ENCODE measurements at regions not wholly inside any gene's neighbourhood (a gene's known extent, or its start where the extent isn't known, plus 50 kb on each side); places are given as distances from the start of the nearest gene placed in this dataset.
A peak's percentile ranks its signal among the peaks of the same experiment; 100 is the strongest.

DNA sequence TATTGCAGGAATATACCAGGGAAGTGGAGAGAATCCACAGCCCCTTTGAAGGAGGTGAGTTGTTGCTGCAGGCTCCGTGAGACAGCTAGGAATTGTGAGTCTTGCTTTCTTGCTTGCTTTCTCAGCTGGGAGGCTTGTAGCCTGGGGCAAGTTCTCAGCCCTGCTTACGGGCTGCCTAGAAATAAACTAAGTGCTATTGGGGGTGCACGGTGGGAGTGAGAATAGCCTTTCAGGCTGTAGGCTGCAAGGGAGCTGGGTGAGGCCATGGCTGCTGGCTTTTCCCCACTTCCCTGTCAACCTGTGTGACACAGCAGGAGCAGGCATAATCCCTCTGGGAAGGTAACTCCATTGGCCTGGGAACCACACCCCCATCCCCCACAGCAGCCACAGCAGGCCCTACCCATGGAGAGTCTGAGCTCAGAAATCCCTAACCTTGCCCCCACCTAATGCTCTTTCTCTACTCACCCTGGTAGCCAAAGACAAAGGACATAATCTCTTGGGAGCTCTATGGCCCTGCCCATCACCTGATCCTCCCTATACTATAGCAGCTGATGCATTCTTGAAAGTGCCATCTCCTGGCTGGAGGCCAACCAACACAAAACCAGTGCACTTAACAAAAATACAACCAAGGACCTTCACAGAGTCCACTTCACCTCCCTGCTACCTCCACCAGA, 113.0 kb downstream of the MMRN1 start:
- in situ Hi-C loops (cut with MboI; ENCODE audit: low pct_unique_long_range_greater_than_20kb, low sequenced_read_pairs), result no loop called here
- DNase-seq, result no peak

GRCh38 chr4:90012918-90013317, 114.3 kb upstream of the CCSER1 start:
- in situ Hi-C loops (cut with MboI; ENCODE audit: low pct_unique_long_range_greater_than_20kb, low sequenced_read_pairs), result no loop called here
- DNase-seq, result no peak

GRCh38 chr4:90024519-90024918, 102.7 kb upstream of the CCSER1 start:
- in situ Hi-C loops (cut with MboI; ENCODE audit: low pct_unique_long_range_greater_than_20kb, low sequenced_read_pairs), result no loop called here
- DNase-seq, result no peak

- DNase-seq, result no peak
- in situ Hi-C loops (cut with MboI; ENCODE audit: low pct_unique_long_range_greater_than_20kb, low sequenced_read_pairs), result no loop called here
Measured at GRCh38 chr4:90025248-90025647, 101.9 kb upstream of the CCSER1 start.

DNA sequence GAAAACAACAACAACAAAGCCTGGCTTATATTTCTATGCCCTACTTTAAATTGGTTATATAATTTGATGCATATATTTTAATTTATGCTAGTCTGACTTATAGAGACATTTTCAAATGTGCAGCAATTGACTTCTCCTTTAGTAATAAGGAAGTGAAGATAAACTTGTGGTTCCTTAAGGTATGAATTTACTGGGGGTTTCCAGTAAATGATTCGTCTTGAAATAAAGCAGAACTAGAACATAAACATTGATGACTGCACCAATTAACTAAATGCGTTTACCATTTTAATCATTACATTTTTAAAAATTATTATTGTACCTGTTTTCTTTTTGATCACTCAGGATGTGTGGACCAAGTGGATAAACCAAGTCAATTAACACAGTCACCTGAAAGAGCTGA, 99.6 kb upstream of the CCSER1 start:
- in situ Hi-C loops (cut with MboI; ENCODE audit: low pct_unique_long_range_greater_than_20kb, low sequenced_read_pairs), result no loop called here
- peak; percentile 7 for DNase-seq

- in situ Hi-C loops (cut with MboI; ENCODE audit: low pct_unique_long_range_greater_than_20kb, low sequenced_read_pairs), result no loop called here
- DNase-seq, result no peak
Measured at GRCh38 chr4:90028460-90028859, 98.7 kb upstream of the CCSER1 start.

DNA sequence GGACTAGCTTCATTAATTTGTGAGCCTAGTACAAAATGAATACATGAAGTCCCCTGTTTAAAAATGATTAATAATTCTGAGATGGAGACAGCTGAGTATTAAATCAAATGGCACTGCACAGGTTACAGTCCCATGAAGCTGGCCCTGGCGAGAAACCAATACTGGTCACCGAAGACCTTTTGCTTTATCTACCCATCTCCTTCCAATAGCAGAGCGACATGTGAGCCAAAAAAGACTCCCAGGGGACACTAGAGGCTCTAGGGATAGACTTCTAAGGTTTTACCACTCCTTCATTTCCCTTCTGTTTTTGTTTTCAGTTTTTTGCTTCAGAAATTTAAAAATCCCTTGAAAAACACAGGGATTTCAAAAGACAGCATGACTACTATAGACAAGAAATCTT, 97.0 kb upstream of the CCSER1 start:
- DNase-seq, result no peak
- in situ Hi-C loops (cut with MboI; ENCODE audit: low pct_unique_long_range_greater_than_20kb, low sequenced_read_pairs), result no loop called here

GRCh38 chr4:90030953-90031352, 96.2 kb upstream of the CCSER1 start:
- in situ Hi-C loops (cut with MboI; ENCODE audit: low pct_unique_long_range_greater_than_20kb, low sequenced_read_pairs), result no loop called here
- DNase-seq, result no peak

GRCh38 chr4:90039122-90039521, 88.1 kb upstream of the CCSER1 start:
- in situ Hi-C loops (cut with MboI; ENCODE audit: low pct_unique_long_range_greater_than_20kb, low sequenced_read_pairs), result no loop called here
- no peak for DNase-seq

GRCh38 chr4:90051999-90052398, 75.2 kb upstream of the CCSER1 start:
- no peak for DNase-seq
- in situ Hi-C loops (cut with MboI; ENCODE audit: low pct_unique_long_range_greater_than_20kb, low sequenced_read_pairs), result no loop called here

DNA sequence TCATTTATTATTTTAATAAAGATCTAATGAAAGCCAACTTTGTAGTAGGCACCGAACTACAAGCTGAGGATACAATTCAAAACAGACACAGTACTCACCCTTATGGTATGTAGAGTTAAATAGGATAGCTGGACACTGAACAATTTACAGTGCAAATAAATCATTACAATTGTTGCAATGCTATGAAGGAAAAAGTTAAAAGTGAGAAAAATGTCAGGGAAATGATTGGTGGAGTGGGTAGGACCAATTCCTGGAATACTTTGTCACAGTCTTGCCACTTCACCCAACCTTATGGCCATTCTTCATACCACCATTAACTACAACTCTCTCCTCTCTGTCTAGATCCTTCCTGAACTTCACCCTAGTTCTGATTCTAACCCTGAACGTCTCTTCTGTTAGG, 70.1 kb upstream of the CCSER1 start:
- DNase-seq, result no peak
- in situ Hi-C loops (cut with MboI; ENCODE audit: low pct_unique_long_range_greater_than_20kb, low sequenced_read_pairs), result no loop called here

DNA sequence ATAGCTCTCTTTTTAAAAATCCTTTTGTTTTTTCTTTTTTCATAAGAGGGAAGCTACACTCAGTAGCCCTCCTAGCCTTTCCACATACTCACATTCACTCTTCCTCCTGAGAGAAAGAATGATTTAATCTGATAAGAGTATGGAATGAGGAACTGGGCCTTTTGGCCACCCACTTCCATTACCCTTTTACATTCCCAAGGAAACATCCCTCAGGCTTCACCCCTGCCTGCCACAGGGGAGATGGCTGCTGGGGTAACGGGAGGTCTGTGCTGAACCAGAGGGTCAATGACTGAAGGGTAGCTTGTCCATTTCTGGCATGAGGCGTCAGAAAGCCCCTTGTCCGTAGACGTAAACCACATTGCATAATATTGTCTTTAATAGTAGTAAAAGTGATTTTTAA, 67.2 kb upstream of the CCSER1 start:
- in situ Hi-C loops (cut with MboI; ENCODE audit: low pct_unique_long_range_greater_than_20kb, low sequenced_read_pairs), result no loop called here
- no peak for DNase-seq

DNA sequence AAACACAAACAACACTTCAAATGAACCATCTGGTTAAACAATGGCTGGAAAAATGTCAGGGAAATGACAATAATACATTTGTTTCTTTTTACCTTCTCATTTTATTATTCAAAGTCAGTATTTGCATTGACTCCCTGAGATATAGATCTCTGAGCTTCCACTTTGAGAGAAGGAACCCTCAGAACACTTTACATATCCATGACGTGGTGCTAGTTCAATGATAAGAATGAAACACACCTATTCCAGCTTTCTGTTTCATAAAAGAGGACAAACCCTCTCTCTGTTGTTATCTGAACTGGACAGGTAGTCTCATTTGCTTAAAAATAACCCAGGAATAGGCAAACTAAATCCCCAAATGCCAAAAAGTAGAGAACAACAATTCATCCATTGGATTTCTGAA, 65.3 kb upstream of the CCSER1 start:
- in situ Hi-C loops (cut with MboI; ENCODE audit: low pct_unique_long_range_greater_than_20kb, low sequenced_read_pairs), result no loop called here
- DNase-seq, result no peak

- in situ Hi-C loops (cut with MboI; ENCODE audit: low pct_unique_long_range_greater_than_20kb, low sequenced_read_pairs), result no loop called here
- no peak for DNase-seq
Measured at GRCh38 chr4:90064196-90064595, 63.0 kb upstream of the CCSER1 start.

GRCh38 chr4:90069151-90069550, 58.0 kb upstream of the CCSER1 start:
- in situ Hi-C loops (cut with MboI; ENCODE audit: low pct_unique_long_range_greater_than_20kb, low sequenced_read_pairs), result no loop called here

GRCh38 chr4:90071289-90072235, 55.6 kb upstream of the CCSER1 start:
- in situ Hi-C loops (cut with MboI; ENCODE audit: low pct_unique_long_range_greater_than_20kb, low sequenced_read_pairs), result no loop called here
- DNase-seq, result peak; percentile 34

More at GRCh38 chr4:90069151-90069550, 58.0 kb upstream of the CCSER1 start:
- DNase-seq, result no peak

- no peak for DNase-seq
- in situ Hi-C loops (cut with MboI; ENCODE audit: low pct_unique_long_range_greater_than_20kb, low sequenced_read_pairs), result no loop called here
Measured at GRCh38 chr4:90074322-90074886, 52.8 kb upstream of the CCSER1 start.
